Keratinocyte (primary cell): ENCODE measurements at regions not wholly inside any gene's neighbourhood (a gene's known extent, or its start where the extent isn't known, plus 50 kb on each side); places are given as distances from the start of the nearest gene placed in this dataset.

Experiments used
- DNase-seq: peaks from one replicate; pipeline ENCODE4 v3.0.0-alpha.2; 2011; ENCODE audit warnings: low read depth, missing footprints, low spot score
- FAIRE-seq: peaks from 2 replicates; lab custom pipeline; 2011; peaks lifted over from hg19 to GRCh38; lab: Jason Lieb, UNC
- H2AFZ ChIP-seq: 2 replicates; pipeline ENCODE4 v1.6.0; 2012; ENCODE audit warnings: low read length, control low read depth, inconsistent platforms; ENCODE audit not compliant: control insufficient read depth
- H3K27ac ChIP-seq: 2 replicates; pipeline ENCODE4 v1.5.1; 2011; ENCODE audit warnings: low read length; ENCODE audit not compliant: control insufficient read depth, insufficient read depth
- H3K27me3 ChIP-seq: 3 replicates; pipeline ENCODE4 v1.6.0; 2011; ENCODE audit warnings: low read length; ENCODE audit not compliant: control insufficient read depth, insufficient read depth; ENCODE audit errors: extremely low read depth
- H3K36me3 ChIP-seq, 2 experiments: 2 replicates in 1 of 2; 3 replicates in 1 of 2; pipeline ENCODE4 v1.5.1; 2011; ENCODE audit warnings: low read length in 2 of 2, mild to moderate bottlenecking in 1 of 2; ENCODE audit not compliant: control insufficient read depth in 2 of 2, insufficient read depth in 2 of 2; ENCODE audit errors: extremely low read depth in 1 of 2
- H3K4me1 ChIP-seq: 3 replicates; pipeline ENCODE4 v1.5.1; 2011; ENCODE audit warnings: low read length; ENCODE audit not compliant: control insufficient read depth, insufficient read depth; ENCODE audit errors: extremely low read depth
- H3K4me2 ChIP-seq: 3 replicates; pipeline ENCODE4 v1.6.0; 2011; ENCODE audit warnings: low read depth, low read length; ENCODE audit not compliant: control insufficient read depth, insufficient read depth; ENCODE audit errors: extremely low read depth
- H3K4me3 ChIP-seq, 3 experiments: fragments of 200-600 bp in 1 of 3; sonication (generic) in 1 of 3; 2 replicates in 2 of 3; 3 replicates in 1 of 3; pipeline ENCODE4 v1.5.1; 2011 to 2016; ENCODE audit warnings: low read length in 3 of 3, mild to moderate bottlenecking in 3 of 3, control low read depth in 2 of 3, inconsistent platforms in 1 of 3, low read depth in 1 of 3, mixed read lengths in 1 of 3, mixed run types in 1 of 3, moderate library complexity in 1 of 3; ENCODE audit not compliant: control insufficient read depth in 2 of 3, insufficient read depth in 2 of 3; ENCODE audit errors: extremely low read depth in 1 of 3
- H3K79me2 ChIP-seq: 2 replicates; pipeline ENCODE4 v1.6.0; 2012; ENCODE audit warnings: low read length; ENCODE audit not compliant: control insufficient read depth, insufficient read depth
- H3K9ac ChIP-seq: 3 replicates; pipeline ENCODE4 v1.6.0; 2011; ENCODE audit warnings: low read length; ENCODE audit not compliant: control insufficient read depth, insufficient read depth; ENCODE audit errors: extremely low read depth
- H3K9me1 ChIP-seq: 3 replicates; pipeline ENCODE4 v1.6.0; 2011; ENCODE audit warnings: low read length; ENCODE audit not compliant: control insufficient read depth, insufficient read depth; ENCODE audit errors: extremely low read depth
- H3K9me3 ChIP-seq: 2 replicates; pipeline ENCODE4 v1.5.1; 2012; ENCODE audit warnings: low read depth, low read length; ENCODE audit not compliant: control insufficient read depth
- H4K20me1 ChIP-seq: 3 replicates; pipeline ENCODE4 v1.6.0; 2011; ENCODE audit warnings: low read length; ENCODE audit not compliant: control insufficient read depth, insufficient read depth; ENCODE audit errors: extremely low read depth
- CTCF ChIP-seq, 3 experiments: IDR thresholded peaks in 1 of 3; conservative IDR thresholded peaks in 1 of 3; optimal IDR thresholded peaks in 1 of 3; 2 replicates in 2 of 3; 3 replicates in 1 of 3; pipeline versions ENCODE3 to v1.5.1; 2011; ENCODE audit warnings: low read length in 3 of 3, mild to moderate bottlenecking in 3 of 3, moderate library complexity in 2 of 3, control low read depth in 1 of 3, inconsistent platforms in 1 of 3; ENCODE audit not compliant: insufficient read depth in 2 of 3; ENCODE audit errors: extremely low read depth in 1 of 3
- EZH2 ChIP-seq: IDR thresholded peaks from one replicate; pipeline ENCODE4 v1.6.1; 2012; ENCODE audit warnings: inconsistent platforms, mild to moderate bottlenecking, low read length, moderate library complexity
- dilution Hi-C: fragments of 300-500 bp; cut with MboI; formaldehyde crosslinking; loops from one replicate; pipeline ENCODE4 v1.7.0; 2020; ENCODE audit warnings: low sequenced_read_pairs; ENCODE audit not compliant: extremely low pct_ligation_motif_present

GRCh38 chr2:41127351-41127750 is 675.5 kb upstream of the SLC8A1 start:
- no peak overlapping the region for H3K27ac ChIP-seq
- no peaks in the 10 kb centered on the region for H4K20me1 ChIP-seq
- H3K9ac ChIP-seq, result no peak overlapping the region
- DNase-seq (no peak), FAIRE-seq (no peak)
- dilution Hi-C loops, result no loop called here
- no peaks in the 10 kb centered on the region for H3K9me1 ChIP-seq
- H3K4me3 ChIP-seq, result no peak overlapping the region
- TF ChIP-seq CTCF (optimal IDR thresholded peaks at IDR 0.05 in 1 of 3, IDR thresholded peaks at IDR 0.05 in 1 of 3, conservative IDR thresholded peaks at IDR 0.05 in 1 of 3; ENCODE audit: extremely low read depth in 1 of 3, insufficient read depth in 2 of 3, low read length in 3 of 3), result no peak
- no peak for TF ChIP-seq EZH2
- H3K79me2 ChIP-seq, result no peaks in the 10 kb centered on the region
- H3K9me3 ChIP-seq, result no peaks in the 10 kb centered on the region
- H3K4me1 ChIP-seq, result no peaks in the 10 kb centered on the region
- no peak overlapping the region for H2AFZ ChIP-seq
- H3K36me3 ChIP-seq, result no peaks in the 10 kb centered on the region
- no peaks in the 10 kb centered on the region for H3K27me3 ChIP-seq
- no peak overlapping the region for H3K4me2 ChIP-seq

- no peaks in the 10 kb centered on the region for H3K36me3 ChIP-seq
- no peak for TF ChIP-seq CTCF (optimal IDR thresholded peaks at IDR 0.05 in 1 of 3, IDR thresholded peaks at IDR 0.05 in 1 of 3, conservative IDR thresholded peaks at IDR 0.05 in 1 of 3; ENCODE audit: extremely low read depth in 1 of 3, insufficient read depth in 2 of 3, low read length in 3 of 3)
- no peak for TF ChIP-seq EZH2
- H3K27me3 ChIP-seq, result no peaks in the 10 kb centered on the region
- H3K4me2 ChIP-seq, result no peak overlapping the region
- H3K9me3 ChIP-seq, result no peaks in the 10 kb centered on the region
- DNase-seq (no peak), FAIRE-seq (no peak)
- no peak overlapping the region for H3K27ac ChIP-seq
- dilution Hi-C loops, result no loop called here
- H3K79me2 ChIP-seq, result no peaks in the 10 kb centered on the region
- no peaks in the 10 kb centered on the region for H3K4me1 ChIP-seq
- H2AFZ ChIP-seq, result no peak overlapping the region
- H4K20me1 ChIP-seq, result no peaks in the 10 kb centered on the region
- H3K9ac ChIP-seq, result no peak overlapping the region
- H3K4me3 ChIP-seq, result no peak overlapping the region
- no peaks in the 10 kb centered on the region for H3K9me1 ChIP-seq
Observed at GRCh38 chr2:41129988-41130387, 678.1 kb upstream of the SLC8A1 start.
